HuH-7 (cell line): ENCODE measurements at regions not wholly inside any gene's neighbourhood (a gene's known extent, or its start where the extent isn't known, plus 50 kb on each side); places are given as distances from the start of the nearest gene placed in this dataset.

Experiments
- DNase-seq: peaks from one replicate; pipeline ENCODE4 v3.0.0; 2011; ENCODE audit warnings: low spot score

- DNase-seq, result no peak
These were observed 1523.2 kb upstream of the FLRT2 start for GRCh38 chr14:84006643-84007155.

DNA sequence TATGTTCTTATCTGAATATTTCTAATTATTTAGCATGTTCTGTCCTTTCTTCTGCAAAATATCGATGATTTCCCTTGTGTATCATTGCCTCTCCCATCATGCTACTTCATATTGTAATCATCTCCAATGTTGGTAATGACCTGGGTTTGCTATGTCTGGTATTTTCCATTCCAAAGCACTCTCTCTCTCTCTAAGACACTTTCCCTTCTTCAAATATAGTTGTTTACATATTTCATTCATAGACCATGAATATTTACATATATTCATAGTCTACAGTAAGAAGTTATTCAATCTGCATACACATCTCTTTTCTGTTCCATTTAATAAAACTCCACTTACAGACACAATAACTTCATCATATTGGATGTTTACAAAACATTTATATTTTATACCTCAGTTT, 1516.5 kb upstream of the FLRT2 start:
- no peak for DNase-seq

GRCh38 chr14:84017495-84017894, 1512.4 kb upstream of the FLRT2 start:
- DNase-seq, result no peak

DNA sequence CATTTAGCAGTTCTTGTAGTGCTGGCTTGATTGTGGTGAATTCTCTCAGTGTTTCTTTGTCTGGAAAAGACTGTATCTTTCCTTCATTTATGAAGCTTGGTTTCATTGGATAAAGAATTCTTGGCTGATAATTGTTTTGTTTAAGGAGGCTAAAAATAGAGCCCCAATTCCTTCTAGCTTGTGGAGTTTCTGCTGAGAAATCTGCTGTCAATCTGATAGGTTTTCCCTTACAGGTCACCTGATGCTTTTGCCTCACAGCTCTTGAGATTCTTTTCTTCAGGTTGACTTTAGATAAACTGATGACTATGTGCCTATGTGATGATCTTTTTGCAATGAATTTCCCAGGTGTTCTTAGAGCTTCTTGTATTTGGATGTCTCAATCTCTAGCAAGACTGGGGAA, 1508.5 kb upstream of the FLRT2 start:
- DNase-seq, result no peak

DNA sequence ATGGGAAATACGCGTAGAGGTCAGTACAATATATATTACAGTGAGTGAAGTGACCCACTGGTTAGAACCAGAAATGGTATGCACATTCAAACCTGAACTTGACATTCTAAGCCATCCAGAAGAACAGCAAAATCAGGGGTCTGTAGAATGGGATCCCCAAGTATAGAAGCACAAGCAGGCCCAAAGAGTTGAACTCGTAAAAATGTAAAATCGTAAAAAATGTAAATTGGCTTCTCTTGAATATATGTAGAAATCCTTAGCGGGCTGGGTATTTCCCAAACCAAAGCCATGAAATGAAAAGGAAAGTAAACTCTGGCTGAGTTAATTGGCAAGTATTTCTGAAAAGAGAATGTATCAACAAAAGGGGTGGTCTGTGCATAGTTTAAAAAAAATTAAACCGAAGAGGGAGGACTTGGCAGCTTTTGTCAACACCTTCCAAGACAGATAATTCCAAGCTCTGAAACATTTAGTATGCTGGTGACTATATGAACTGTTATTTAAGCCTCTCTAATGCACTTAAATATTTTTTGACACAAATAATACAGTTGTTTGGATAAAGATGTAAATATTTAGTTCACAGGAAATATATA, 1505.6 kb upstream of the FLRT2 start:
- no peak for DNase-seq

- no peak for DNase-seq
These were observed 1504.6 kb upstream of the FLRT2 start for GRCh38 chr14:84025106-84026012.

DNA sequence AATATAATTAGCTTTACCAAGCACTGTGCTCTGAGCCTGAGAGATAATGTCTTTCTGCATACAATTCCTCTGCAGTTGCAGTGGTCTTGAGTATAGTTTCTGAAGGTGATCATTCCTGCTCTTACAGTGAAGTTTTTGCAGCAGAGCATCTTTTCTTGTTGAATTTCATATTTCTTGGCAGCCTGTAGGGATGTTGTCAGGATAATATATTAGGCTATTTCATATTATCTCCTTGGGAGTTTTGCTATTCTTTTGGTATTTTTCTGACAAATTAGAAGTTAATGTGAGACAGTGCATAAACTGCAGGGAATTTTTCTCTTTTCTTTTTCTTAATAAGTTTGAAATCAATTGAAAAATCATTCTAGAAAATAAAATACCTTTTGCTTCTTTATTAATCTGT, 1502.6 kb upstream of the FLRT2 start:
- DNase-seq, result no peak

DNA sequence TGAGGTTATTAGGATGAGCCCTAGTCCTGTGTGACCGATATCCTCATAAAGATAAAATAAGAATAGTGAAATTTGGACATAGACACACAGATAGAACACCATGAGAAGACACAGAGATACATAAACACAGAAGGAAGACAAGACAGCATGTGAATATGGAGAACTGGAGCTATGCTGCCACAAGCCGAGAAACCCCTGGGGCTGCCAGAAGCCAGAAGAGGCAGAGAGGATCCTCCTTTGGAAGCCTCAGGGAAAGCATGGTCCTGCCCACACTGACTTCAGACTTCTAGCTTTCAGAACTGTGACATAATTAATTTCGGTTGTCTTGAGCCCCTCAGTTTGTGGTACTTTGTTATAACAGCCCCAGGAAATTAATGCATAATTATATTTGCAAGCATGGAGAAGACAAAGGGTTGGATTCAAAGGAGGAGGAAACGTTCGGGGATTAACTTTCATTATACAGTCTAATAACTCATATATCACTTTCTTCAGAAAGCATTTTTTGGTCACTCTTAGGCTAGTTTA, 1501.8 kb upstream of the FLRT2 start:
- no peak for DNase-seq

GRCh38 chr14:84029246-84029645, 1500.7 kb upstream of the FLRT2 start:
- DNase-seq, result no peak

DNA sequence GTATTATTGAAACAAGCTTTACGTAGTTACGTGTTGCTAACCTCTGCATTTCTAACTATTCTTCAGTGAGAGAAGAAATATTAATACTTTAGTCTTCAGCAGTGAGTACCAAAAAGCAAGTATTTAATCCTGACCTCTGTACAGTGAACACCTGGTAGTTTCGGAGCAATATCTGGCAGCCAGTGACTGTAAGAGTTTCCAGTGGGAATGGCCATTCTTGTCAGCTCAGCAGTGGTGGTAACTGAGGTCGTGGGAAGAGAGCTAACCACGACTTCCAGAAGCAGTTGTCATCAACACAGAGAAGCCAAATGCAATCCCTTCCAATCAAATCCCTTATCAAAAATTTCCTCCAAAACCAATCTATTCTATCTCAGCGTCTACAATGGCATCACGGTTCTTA, 1500.2 kb upstream of the FLRT2 start:
- DNase-seq, result no peak

DNA sequence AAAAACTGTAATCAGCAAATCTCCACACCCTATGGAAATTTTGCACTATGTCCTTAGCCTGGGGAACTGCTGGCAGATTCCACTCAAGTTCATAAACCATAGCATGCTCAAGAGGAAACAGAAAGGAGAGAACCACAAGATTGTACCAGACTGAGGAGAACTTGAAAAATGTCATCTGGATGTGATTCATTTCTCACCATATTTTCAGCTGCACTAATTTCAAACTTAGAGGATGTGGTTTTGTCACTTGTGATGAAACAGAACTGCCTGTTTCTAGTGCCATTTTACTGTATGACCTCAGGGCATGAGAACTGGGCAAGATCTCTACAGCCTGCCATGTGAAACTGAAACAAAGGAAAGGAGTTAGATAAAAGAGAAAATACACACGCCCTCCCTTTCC, 1493.1 kb upstream of the FLRT2 start:
- DNase-seq, result no peak

DNA sequence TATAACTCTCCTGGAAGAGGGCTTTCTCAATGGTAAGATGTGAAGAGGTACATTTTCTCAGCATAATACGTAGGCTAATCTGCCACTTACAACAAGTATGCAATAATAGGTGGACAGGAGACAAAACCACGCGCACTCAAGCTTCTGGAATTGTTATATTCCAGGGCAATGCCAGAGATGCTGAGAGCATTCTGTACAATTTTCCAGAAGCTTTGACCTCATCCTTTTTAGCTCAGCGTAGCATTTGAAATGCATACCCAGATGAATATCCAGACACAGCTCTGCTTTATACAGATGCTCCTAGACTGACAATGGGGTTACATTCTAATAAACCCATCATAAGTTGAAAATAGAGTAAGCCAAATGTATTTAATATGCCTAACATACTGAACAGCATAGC, 1492.4 kb upstream of the FLRT2 start:
- no peak for DNase-seq

- no peak for DNase-seq
These were observed 1489.8 kb upstream of the FLRT2 start for GRCh38 chr14:84040101-84040500.

- no peak for DNase-seq
These were observed 1488.5 kb upstream of the FLRT2 start for GRCh38 chr14:84041421-84041820.

DNA sequence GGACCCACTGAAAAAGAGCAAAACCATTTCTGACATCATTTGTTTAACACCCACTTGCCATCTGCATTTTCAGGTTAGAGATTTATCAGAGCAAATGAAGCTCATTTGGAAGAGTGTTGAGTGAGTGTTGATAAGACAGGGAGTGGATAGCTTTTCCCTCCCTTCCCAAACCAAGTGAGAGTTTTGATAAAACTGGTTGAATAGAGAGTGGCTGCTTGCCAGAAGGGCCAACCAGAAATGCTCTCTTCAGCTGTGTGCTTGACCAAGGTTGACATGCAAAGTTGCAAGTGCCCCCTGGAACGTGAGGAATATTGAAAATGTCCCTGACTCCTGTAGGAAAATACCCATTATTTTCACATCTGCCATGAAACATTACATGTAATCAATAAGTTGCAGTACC, 1487.0 kb upstream of the FLRT2 start:
- no peak for DNase-seq

DNA sequence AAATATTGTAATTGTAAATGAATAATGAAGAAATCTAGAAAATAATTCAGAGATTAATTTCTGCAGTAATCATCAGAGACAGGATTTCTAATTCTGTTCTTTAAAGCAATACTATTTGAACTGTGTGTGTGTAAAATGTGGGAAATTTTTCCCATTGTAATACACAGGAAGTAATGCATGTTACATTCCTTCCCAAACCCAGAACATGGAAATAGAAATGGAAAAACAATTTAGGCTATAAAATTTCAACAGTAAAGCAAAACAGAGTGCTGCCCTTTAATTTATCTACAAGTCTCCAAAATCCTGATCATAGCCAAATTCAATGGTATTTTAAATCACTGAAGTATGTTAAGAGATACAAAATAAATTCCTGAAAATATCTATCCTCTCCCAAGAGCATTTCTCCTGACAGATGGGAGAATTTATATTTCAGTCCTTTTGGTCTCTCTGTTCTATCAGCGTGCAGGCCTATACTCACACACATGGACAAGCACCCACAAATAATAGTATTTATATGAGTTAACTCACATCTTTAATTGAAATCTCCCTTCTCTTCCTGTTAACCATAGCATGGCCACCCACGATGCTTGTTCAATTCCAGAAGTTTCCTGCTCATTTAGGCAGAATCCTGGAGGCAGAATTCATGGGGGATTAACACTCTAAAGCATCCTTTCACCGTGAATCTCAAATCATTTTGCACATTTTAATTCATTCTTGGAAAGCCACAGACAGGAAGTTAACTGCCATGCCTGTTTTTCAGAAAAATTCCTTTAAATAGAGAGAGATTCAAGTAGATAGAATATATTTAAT, 1465.4 kb upstream of the FLRT2 start:
- no peak for DNase-seq

DNA sequence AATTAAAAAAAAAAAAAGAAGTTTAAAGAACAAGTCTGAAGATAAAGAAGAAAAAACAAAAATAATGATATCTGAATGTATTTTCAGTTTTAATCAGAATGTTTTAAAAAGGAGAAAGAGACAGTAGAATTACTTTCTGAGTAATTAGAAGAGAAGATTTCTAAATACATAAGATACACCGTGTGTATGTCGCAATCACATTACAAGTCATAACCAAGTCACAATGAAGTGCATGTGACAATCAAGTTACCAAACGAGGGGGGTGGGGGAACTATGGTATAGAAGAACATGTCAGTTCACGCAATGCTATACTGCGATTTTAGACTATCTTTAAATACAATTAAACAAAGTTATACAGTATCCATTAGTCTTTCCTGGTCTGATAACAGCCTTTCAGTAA, 1464.1 kb upstream of the FLRT2 start:
- no peak for DNase-seq

DNA sequence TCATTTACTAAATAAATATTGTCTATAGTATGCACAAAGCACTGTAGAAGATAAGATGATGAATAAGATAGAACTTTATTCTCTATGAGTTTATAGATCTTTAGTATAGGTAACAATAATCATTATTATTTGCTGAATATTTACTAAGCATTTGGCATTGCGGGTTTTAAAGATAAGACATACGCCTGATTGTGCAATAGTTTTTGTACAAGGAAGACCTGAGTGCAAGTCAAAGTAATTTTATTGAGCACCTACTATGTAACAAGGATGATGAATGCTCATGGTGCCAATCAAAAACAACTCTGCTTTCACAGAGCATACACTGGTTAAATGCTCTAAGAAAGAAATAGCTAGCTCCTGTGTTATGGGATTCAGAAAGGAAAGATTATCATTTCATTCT, 1461.7 kb upstream of the FLRT2 start:
- DNase-seq, result no peak

GRCh38 chr14:84071061-84071460, 1458.9 kb upstream of the FLRT2 start:
- no peak for DNase-seq

- no peak for DNase-seq
These were observed 1455.3 kb upstream of the FLRT2 start for GRCh38 chr14:84074626-84075025.

DNA sequence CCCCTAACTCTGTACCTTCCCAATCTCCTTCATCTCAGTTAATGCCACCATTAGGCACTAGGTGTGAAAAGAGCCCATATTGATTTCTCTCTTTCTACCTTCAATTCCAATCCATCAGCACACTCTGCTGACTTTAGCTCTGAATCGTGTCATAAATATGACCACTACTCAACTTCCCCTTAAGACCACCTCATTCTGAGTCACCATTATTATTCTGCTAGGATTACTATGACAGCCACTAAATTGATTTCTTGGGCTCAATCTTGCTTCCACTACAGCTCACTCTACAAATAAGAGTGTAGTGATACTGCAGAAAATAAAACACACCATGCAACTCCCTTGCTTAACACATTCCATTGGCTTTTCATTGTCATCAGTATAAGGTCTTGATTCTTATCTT, 1449.0 kb upstream of the FLRT2 start:
- DNase-seq, result no peak

DNA sequence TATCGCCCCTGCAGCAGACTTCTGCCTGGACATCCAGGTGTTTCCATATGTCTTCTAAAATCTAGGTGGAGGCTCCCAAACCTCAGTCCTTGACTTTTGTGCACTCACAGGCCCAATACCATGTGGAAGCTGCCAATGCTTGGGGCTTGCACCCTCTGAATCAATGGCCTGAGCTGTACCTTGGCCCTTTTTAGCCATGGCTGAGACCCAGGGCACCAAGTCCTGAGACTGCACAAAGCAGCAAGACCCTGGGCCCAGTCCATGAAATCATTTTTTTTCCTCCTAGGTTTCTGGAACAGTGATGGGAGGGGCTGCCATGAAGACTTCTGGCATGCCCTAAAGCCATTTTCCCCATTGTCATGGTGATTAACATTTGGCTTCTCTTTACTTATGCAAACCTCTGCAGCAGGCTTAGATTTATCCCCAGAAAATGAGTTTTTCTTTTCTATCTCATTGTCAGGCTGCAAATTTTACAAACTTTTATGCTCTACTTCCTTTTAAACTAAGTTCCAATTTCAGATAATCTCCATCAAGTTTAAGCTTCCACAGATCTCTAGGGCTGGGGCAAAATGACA, 1445.8 kb upstream of the FLRT2 start:
- no peak for DNase-seq
